Peyer's patch (tissue), 4 donors: ENCODE measurements at regions not wholly inside any gene's neighbourhood (a gene's known extent, or its start where the extent isn't known, plus 50 kb on each side); places are given as distances from the start of the nearest gene placed in this dataset.

ENCODE experiments used
- POLR2A ChIP-seq, 2 donors: fragments of 450-650 bp; IDR thresholded peaks; one replicate each; pipeline ENCODE4 v1.5.1; 2017; ENCODE audit warnings: antibody characterized with exemption in 2 of 2, mild to moderate bottlenecking in 2 of 2, moderate library complexity in 2 of 2
- TF ChIP-seq, protein P1 (sequence below), 6 experiments: fragments of 450-650 bp in 4 of 6; fragments of 200-600 bp in 2 of 6; sonication (generic) in 1 of 6; IDR thresholded peaks; one replicate each; pipeline ENCODE4 v1.5.1; 2017 to 2019; ENCODE audit warnings: antibody characterized with exemption in 6 of 6, mild to moderate bottlenecking in 3 of 6, moderate library complexity in 1 of 6

DNA sequence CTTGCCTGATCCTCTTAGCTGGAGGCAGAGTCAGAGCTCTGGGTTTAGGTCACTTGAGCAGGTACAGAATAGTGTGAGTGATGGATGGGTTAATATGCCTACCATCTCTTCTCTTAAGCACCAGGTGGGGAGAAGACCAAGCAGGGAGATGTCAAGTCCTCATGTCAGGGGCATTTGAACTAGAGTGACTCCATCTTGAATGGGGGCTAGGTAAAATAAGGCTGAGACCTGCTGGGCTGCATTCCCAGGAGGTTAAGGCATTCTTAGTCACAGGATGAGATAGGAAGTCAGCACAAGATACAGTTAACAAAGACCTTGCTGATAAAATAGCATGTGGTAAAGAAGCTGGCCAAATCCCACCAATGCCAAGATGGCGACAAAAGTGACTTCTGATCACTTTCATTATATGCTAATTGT, 77.4 kb upstream of the BTG3 start:
- TF ChIP-seq, protein P1, sequence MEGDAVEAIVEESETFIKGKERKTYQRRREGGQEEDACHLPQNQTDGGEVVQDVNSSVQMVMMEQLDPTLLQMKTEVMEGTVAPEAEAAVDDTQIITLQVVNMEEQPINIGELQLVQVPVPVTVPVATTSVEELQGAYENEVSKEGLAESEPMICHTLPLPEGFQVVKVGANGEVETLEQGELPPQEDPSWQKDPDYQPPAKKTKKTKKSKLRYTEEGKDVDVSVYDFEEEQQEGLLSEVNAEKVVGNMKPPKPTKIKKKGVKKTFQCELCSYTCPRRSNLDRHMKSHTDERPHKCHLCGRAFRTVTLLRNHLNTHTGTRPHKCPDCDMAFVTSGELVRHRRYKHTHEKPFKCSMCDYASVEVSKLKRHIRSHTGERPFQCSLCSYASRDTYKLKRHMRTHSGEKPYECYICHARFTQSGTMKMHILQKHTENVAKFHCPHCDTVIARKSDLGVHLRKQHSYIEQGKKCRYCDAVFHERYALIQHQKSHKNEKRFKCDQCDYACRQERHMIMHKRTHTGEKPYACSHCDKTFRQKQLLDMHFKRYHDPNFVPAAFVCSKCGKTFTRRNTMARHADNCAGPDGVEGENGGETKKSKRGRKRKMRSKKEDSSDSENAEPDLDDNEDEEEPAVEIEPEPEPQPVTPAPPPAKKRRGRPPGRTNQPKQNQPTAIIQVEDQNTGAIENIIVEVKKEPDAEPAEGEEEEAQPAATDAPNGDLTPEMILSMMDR (IDR thresholded peaks at IDR 0.05): no peak
- no peak for TF ChIP-seq POLR2A (IDR thresholded peaks at IDR 0.05)
